KMS-11 (cell line): ENCODE measurements at regions not wholly inside any gene's neighbourhood (a gene's known extent, or its start where the extent isn't known, plus 50 kb on each side); places are given as distances from the start of the nearest gene placed in this dataset.

Source experiments
- H2AFZ ChIP-seq: fragments of 200-600 bp; sonication (generic); 2 replicates; pipeline ENCODE4 v1.6.1; 2016; ENCODE audit warnings: antibody characterized with exemption, mixed run types, low read depth
- H3K27ac ChIP-seq: fragments of 200-600 bp; sonication (generic); 2 replicates; pipeline ENCODE4 v1.6.1; 2016; ENCODE audit warnings: mild to moderate bottlenecking, mixed run types
- H3K27me3 ChIP-seq: fragments of 200-600 bp; sonication (generic); 2 replicates; pipeline ENCODE4 v1.6.1; 2017; ENCODE audit warnings: mild to moderate bottlenecking, low read depth, mixed run types, moderate library complexity; ENCODE audit not compliant: insufficient read depth
- H3K36me3 ChIP-seq: fragments of 200-600 bp; sonication (generic); 2 replicates; pipeline ENCODE4 v1.6.1; 2017; ENCODE audit warnings: mild to moderate bottlenecking, mixed run types; ENCODE audit not compliant: insufficient read depth
- H3K4me1 ChIP-seq: fragments of 200-600 bp; sonication (generic); 2 replicates; pipeline ENCODE4 v1.6.1; 2016; ENCODE audit warnings: mild to moderate bottlenecking, low read depth, mixed run types; ENCODE audit not compliant: poor library complexity, severe bottlenecking
- H3K4me2 ChIP-seq: fragments of 200-600 bp; sonication (generic); 2 replicates; pipeline ENCODE4 v1.7.0; 2016; ENCODE audit warnings: mild to moderate bottlenecking, mixed run types
- H3K4me3 ChIP-seq: fragments of 200-600 bp; sonication (generic); IDR thresholded peaks from 2 replicates; pipeline ENCODE4 v1.6.1; 2017; ENCODE audit warnings: low read depth, low read length, mixed read lengths; ENCODE audit not compliant: insufficient read depth
- H3K79me2 ChIP-seq: fragments of 200-600 bp; sonication (generic); 2 replicates; pipeline ENCODE4 v1.6.1; 2016; ENCODE audit warnings: low read depth, mixed run types; ENCODE audit not compliant: insufficient read depth
- H3K9ac ChIP-seq: fragments of 200-600 bp; sonication (generic); 2 replicates; pipeline ENCODE4 v1.6.1; 2016; ENCODE audit warnings: mild to moderate bottlenecking, mixed run types
- H4K20me1 ChIP-seq: fragments of 200-600 bp; sonication (generic); 2 replicates; pipeline ENCODE4 v1.6.1; 2016; ENCODE audit warnings: mild to moderate bottlenecking, mixed run types; ENCODE audit not compliant: insufficient read depth
- CTCF ChIP-seq: fragments of 200-600 bp; sonication (generic); conservative IDR thresholded peaks from 2 replicates; pipeline ENCODE4 v1.6.1; 2017; ENCODE audit warnings: low read depth, mild to moderate bottlenecking, antibody characterized with exemption, low read length, moderate library complexity, mixed read lengths

GRCh38 chr1:190583862-190584261 is 106.2 kb upstream of the BRINP3 start:
- Histone ChIP-seq H3K79me2 (no peaks in the 10 kb centered on the region), H2AFZ (no peak overlapping the region), H3K4me2 (no peak overlapping the region), H3K9ac (no peak overlapping the region), H3K27me3 (no peaks in the 10 kb centered on the region), H3K27ac (no peak overlapping the region), H4K20me1 (no peaks in the 10 kb centered on the region), H3K4me3 (no peak overlapping the region), H3K4me1 (peaks cover 13% of the 10 kb centered on the region), H3K36me3 (no peaks in the 10 kb centered on the region)
- TF ChIP-seq CTCF, result no peak

- no peak overlapping the region for H3K4me3 ChIP-seq
- H3K27ac ChIP-seq, result no peak overlapping the region
- no peaks in the 10 kb centered on the region for H3K27me3 ChIP-seq
- H3K79me2 ChIP-seq, result no peaks in the 10 kb centered on the region
- H3K4me2 ChIP-seq, result no peak overlapping the region
- no peaks in the 10 kb centered on the region for H3K4me1 ChIP-seq
- no peaks in the 10 kb centered on the region for H4K20me1 ChIP-seq
- H3K9ac ChIP-seq, result no peak overlapping the region
- H2AFZ ChIP-seq, result no peak overlapping the region
- H3K36me3 ChIP-seq, result no peaks in the 10 kb centered on the region
- TF ChIP-seq CTCF, result no peak
Observed at GRCh38 chr1:190588424-190588823, 110.8 kb upstream of the BRINP3 start.

GRCh38 chr1:190595438-190595837 is 117.8 kb upstream of the BRINP3 start:
- no peak for TF ChIP-seq CTCF
- H3K4me3 ChIP-seq, result no peak overlapping the region
- H3K27me3 ChIP-seq, result no peaks in the 10 kb centered on the region
- no peak overlapping the region for H3K4me2 ChIP-seq
- H3K36me3 ChIP-seq, result no peaks in the 10 kb centered on the region
- H2AFZ ChIP-seq, result no peak overlapping the region
- no peaks in the 10 kb centered on the region for H3K4me1 ChIP-seq
- H3K79me2 ChIP-seq, result no peaks in the 10 kb centered on the region
- H3K27ac ChIP-seq, result no peak overlapping the region
- no peaks in the 10 kb centered on the region for H4K20me1 ChIP-seq
- H3K9ac ChIP-seq, result no peak overlapping the region

- no peak overlapping the region for H2AFZ ChIP-seq
- H3K4me1 ChIP-seq, result no peaks in the 10 kb centered on the region
- H3K4me3 ChIP-seq, result no peak overlapping the region
- no peaks in the 10 kb centered on the region for H3K27me3 ChIP-seq
- no peak for TF ChIP-seq CTCF
- H3K4me2 ChIP-seq, result no peak overlapping the region
- no peaks in the 10 kb centered on the region for H3K36me3 ChIP-seq
- no peaks in the 10 kb centered on the region for H4K20me1 ChIP-seq
- H3K27ac ChIP-seq, result no peak overlapping the region
- no peak overlapping the region for H3K9ac ChIP-seq
- no peaks in the 10 kb centered on the region for H3K79me2 ChIP-seq
Observed at GRCh38 chr1:190597294-190597693, 119.6 kb upstream of the BRINP3 start.

DNA sequence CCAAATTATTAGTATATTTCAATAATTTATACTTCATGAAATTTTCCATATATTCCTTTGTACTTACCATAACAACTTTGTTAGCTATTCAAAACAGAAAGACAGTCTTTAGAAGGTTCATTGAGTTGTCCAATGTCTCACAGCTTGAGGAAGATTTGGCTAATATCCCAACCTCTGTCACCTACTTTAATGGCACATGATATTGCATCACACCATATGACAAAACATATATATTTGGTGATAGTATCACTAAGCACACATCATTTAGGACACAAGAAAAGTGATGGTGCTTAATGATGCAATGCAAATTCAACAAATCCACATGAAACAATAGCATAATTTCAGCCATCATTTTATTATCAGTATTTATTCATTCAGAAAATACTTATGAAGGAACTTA is 122.0 kb upstream of the BRINP3 start:
- H3K27ac ChIP-seq, result no peak overlapping the region
- H3K4me1 ChIP-seq, result no peaks in the 10 kb centered on the region
- H3K79me2 ChIP-seq, result no peaks in the 10 kb centered on the region
- no peak overlapping the region for H3K9ac ChIP-seq
- no peaks in the 10 kb centered on the region for H3K27me3 ChIP-seq
- no peak overlapping the region for H3K4me2 ChIP-seq
- TF ChIP-seq CTCF, result no peak
- H3K36me3 ChIP-seq, result no peaks in the 10 kb centered on the region
- H4K20me1 ChIP-seq, result no peaks in the 10 kb centered on the region
- no peak overlapping the region for H3K4me3 ChIP-seq
- H2AFZ ChIP-seq, result no peak overlapping the region
